HEK293 (cell line): ENCODE measurements at regions not wholly inside any gene's neighbourhood (a gene's known extent, or its start where the extent isn't known, plus 50 kb on each side); places are given as distances from the start of the nearest gene placed in this dataset.

Experiments
- ZNF24 ChIP-seq: fragments of 450-650 bp; formaldehyde crosslinking; IDR thresholded peaks from 2 replicates; pipeline ENCODE4 v1.5.1; 2016; ENCODE audit warnings: missing biosample characterization, missing genetic modification characterization
- TF ChIP-seq, protein P1 (sequence below): fragments of 450-650 bp; formaldehyde crosslinking; IDR thresholded peaks from 2 replicates; pipeline ENCODE4 v1.5.1; 2016; ENCODE audit warnings: missing biosample characterization, missing genetic modification characterization

DNA sequence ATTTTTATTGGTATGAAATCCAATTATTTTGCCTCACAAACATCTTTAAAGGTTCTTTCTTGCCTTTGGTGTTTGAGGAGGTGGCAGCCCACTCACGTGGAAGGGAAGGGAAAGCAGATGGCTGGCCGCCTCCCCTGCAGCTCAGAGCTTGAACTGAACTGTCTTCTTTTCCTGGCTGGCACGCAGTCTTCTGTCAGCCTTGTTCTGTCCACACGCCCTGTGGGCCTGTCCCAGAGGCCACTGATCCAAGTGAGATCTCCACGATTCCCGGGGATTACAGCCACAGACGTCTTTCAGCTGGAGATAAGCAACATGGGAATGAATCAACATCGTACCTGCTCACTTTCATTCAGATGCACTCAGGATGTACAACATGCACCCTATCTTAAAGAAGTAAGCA is 73.3 kb downstream of the TMEM18 start:
- TF ChIP-seq, protein P1, sequence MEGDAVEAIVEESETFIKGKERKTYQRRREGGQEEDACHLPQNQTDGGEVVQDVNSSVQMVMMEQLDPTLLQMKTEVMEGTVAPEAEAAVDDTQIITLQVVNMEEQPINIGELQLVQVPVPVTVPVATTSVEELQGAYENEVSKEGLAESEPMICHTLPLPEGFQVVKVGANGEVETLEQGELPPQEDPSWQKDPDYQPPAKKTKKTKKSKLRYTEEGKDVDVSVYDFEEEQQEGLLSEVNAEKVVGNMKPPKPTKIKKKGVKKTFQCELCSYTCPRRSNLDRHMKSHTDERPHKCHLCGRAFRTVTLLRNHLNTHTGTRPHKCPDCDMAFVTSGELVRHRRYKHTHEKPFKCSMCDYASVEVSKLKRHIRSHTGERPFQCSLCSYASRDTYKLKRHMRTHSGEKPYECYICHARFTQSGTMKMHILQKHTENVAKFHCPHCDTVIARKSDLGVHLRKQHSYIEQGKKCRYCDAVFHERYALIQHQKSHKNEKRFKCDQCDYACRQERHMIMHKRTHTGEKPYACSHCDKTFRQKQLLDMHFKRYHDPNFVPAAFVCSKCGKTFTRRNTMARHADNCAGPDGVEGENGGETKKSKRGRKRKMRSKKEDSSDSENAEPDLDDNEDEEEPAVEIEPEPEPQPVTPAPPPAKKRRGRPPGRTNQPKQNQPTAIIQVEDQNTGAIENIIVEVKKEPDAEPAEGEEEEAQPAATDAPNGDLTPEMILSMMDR = no peak
- TF ChIP-seq ZNF24 (tag by site-specific recombination) = no peak
